ENCODE measurements at regions not wholly inside any gene's neighbourhood (a gene's known extent, or its start where the extent isn't known, plus 50 kb on each side); places are given as distances from the start of the nearest gene placed in this dataset.

DNA sequence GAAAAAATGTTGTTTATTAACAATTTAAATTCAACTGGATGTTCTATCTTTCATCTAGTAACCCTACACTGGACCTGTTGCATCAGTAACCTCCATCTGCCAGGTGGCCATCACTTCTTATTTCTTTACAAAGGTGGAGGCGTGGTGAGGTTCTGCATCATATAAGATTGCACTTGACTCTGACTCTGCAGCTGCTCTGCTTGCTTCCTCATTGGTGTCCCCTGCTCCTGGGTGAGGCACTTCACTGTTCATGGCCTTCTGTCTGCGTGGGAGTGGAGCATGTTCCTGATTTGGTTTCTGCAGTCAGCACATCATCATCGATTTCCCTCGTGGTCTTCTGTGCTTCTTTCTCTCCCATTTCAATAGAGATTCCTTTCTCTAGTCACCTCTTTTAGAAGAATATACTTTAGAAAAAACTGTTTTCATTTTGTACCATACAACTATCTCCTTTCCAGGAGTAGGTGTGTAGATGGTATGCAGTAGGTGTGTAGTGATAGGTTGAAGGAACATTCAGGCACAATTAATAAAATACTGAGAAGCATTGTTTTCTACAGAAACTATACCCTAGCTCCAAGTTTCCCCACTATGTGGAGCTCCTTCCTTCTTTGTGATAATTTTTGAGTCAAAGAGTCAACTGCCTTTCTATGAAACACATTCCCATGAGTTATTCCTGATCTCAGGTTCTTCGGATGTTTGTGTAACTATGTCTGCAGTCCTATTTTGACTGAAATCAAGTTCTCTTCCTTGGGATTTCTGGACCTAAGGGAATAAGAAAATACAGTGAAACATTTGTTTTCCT is 231.7 kb upstream of the CNTNAP2 start:
- ChIA-PET POLR2A (no interaction called here), CTCF (no interaction called here)
- TF ChIP-seq, protein P1, sequence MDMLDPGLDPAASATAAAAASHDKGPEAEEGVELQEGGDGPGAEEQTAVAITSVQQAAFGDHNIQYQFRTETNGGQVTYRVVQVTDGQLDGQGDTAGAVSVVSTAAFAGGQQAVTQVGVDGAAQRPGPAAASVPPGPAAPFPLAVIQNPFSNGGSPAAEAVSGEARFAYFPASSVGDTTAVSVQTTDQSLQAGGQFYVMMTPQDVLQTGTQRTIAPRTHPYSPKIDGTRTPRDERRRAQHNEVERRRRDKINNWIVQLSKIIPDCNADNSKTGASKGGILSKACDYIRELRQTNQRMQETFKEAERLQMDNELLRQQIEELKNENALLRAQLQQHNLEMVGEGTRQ (IDR thresholded peaks at IDR 0.05) = no peak
- TF ChIP-seq MYC (IDR thresholded peaks at IDR 0.05; ENCODE audit: borderline replicate concordance, low read length) (no peak), CHD4 (IDR thresholded peaks at IDR 0.05; ENCODE audit: borderline replicate concordance) (no peak), EHF (CRISPR knock-in tag; IDR thresholded peaks at IDR 0.05) (no peak), FOSB (CRISPR knock-in tag; IDR thresholded peaks at IDR 0.05) (no peak), SMC3 (IDR thresholded peaks at IDR 0.05) (no peak), HDAC2 (IDR thresholded peaks at IDR 0.05) (no peak)
- no peak for FAIRE-seq
- H3K9me3 ChIP-seq = 0 out of 3 replicates have a peak, but pooled peaks cover 3% of the 10 kb centered on the region
- no peak overlapping the region for H3K4me3 ChIP-seq
- no peak overlapping the region for H3K27ac ChIP-seq
- H3K4me2 ChIP-seq = no peak overlapping the region
- H3K4me1 ChIP-seq = no peaks in the 10 kb centered on the region
- DNase-seq (ENCODE audit: low read depth in 1 of 2, low spot score in 1 of 2) = no peak
- WGBS (ENCODE audit: missing lambda C conversion rate) = 0% methylated on average over 5 of the region's 5 CpGs
- no peak for ATAC-seq

DNA sequence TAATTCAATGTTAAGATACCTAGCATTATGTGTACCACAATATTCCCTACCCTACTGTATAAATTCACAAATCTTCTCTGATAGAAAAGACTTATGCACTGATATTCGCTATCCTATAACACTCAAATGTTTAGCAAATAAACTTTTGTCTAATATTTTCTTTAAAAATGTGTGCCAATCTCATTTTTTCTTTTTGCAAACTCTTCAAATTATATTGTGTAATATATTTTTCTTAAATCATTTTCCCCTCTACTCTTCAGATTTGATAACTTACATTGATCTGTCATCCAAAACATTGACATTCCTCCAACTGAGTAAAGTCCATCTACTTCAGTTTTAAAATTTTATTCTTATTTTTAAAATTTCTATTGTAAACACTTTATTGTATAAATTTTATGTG is 240.2 kb upstream of the CNTNAP2 start:
- WGBS (ENCODE audit: missing lambda C conversion rate) = 0% methylated on average over 1 of the region's 1 CpG

DNA sequence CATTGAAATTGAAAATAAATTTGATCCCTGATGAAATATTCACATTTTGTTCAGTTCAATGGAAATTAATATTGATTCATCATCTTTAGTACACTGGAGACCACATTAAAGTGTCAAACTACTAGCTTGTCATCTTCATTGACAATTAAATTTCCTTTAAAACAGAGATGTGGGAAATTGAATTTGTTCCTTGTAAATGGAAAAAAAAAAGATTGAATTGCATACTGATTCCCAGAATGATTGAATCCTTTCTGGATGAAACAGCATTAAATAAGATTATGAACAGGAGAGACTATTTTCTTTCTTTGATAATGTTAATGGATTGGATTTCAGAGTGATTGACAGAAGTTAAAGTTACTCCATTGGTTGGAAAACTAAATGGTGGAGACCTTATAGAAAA is 241.3 kb upstream of the CNTNAP2 start:
- DNase-seq (ENCODE audit: low read depth in 1 of 2, low spot score in 1 of 2) (no peak), FAIRE-seq (no peak), ATAC-seq (no peak)
- Histone ChIP-seq H3K4me1 (no peaks in the 10 kb centered on the region), H3K4me3 (no peak overlapping the region), H3K27ac (no peak overlapping the region), H3K9me3 (0 out of 3 replicates have a peak, but pooled peaks cover under 1% of the 10 kb centered on the region), H3K4me2 (no peak overlapping the region)
- TF ChIP-seq HDAC2 (IDR thresholded peaks at IDR 0.05) (no peak), BHLHE40 (IDR thresholded peaks at IDR 0.05; ENCODE audit: low read depth, low read length) (no peak), CHD4 (IDR thresholded peaks at IDR 0.05; ENCODE audit: borderline replicate concordance) (no peak), NPAS2 (CRISPR knock-in tag; IDR thresholded peaks at IDR 0.05; ENCODE audit: borderline replicate concordance) (no peak), HEYL (CRISPR knock-in tag; IDR thresholded peaks at IDR 0.05) (no peak), POLR2AphosphoS2 (conservative IDR thresholded peaks at IDR 0.05; ENCODE audit: low read length) (no peak), TP53 (CRISPR knock-in tag; IDR thresholded peaks at IDR 0.05) (no peak), KDM5A (IDR thresholded peaks at IDR 0.05) (no peak), PHF8 (IDR thresholded peaks at IDR 0.05; ENCODE audit: borderline replicate concordance, low read depth) (no peak)
- TF ChIP-seq, protein P2, sequence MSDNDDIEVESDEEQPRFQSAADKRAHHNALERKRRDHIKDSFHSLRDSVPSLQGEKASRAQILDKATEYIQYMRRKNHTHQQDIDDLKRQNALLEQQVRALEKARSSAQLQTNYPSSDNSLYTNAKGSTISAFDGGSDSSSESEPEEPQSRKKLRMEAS (IDR thresholded peaks at IDR 0.05) = no peak
- POLR2A ChIA-PET = no interaction called here
- CTCF ChIA-PET = no interaction called here

More for the DNA sequence above, 240.2 kb upstream of the CNTNAP2 start:
- FAIRE-seq = no peak
- H3K4me2 ChIP-seq = no peak overlapping the region
- H3K9me3 ChIP-seq = 0 out of 3 replicates have a peak, but pooled peaks cover 3% of the 10 kb centered on the region
- TF ChIP-seq FOSL2 (IDR thresholded peaks at IDR 0.05) (no peak), FOSL2 (CRISPR knock-in tag; IDR thresholded peaks at IDR 0.05) (no peak), BHLHE40 (IDR thresholded peaks at IDR 0.05; ENCODE audit: low read depth, low read length) (no peak), ZFP36 (IDR thresholded peaks at IDR 0.05; ENCODE audit: borderline replicate concordance, partially characterized antibody) (no peak), POLR2A (IDR thresholded peaks at IDR 0.05; ENCODE audit: low read length) (no peak), NPAS2 (CRISPR knock-in tag; IDR thresholded peaks at IDR 0.05; ENCODE audit: borderline replicate concordance) (no peak), RARB (CRISPR knock-in tag; IDR thresholded peaks at IDR 0.05) (no peak), ZSCAN20 (CRISPR knock-in tag; IDR thresholded peaks at IDR 0.05) (no peak)
- TF ChIP-seq, protein P3, sequence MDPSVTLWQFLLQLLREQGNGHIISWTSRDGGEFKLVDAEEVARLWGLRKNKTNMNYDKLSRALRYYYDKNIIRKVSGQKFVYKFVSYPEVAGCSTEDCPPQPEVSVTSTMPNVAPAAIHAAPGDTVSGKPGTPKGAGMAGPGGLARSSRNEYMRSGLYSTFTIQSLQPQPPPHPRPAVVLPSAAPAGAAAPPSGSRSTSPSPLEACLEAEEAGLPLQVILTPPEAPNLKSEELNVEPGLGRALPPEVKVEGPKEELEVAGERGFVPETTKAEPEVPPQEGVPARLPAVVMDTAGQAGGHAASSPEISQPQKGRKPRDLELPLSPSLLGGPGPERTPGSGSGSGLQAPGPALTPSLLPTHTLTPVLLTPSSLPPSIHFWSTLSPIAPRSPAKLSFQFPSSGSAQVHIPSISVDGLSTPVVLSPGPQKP (IDR thresholded peaks at IDR 0.05; ENCODE audit: low read depth, low read length) = no peak
- TF ChIP-seq, protein P4, sequence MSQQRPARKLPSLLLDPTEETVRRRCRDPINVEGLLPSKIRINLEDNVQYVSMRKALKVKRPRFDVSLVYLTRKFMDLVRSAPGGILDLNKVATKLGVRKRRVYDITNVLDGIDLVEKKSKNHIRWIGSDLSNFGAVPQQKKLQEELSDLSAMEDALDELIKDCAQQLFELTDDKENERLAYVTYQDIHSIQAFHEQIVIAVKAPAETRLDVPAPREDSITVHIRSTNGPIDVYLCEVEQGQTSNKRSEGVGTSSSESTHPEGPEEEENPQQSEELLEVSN (IDR thresholded peaks at IDR 0.05; ENCODE audit: borderline replicate concordance, low read depth) = no peak
- CTCF ChIA-PET = no interaction called here
- POLR2A ChIA-PET = no interaction called here
- no peak overlapping the region for H3K4me3 ChIP-seq
- ATAC-seq = no peak
- no peaks in the 10 kb centered on the region for H3K4me1 ChIP-seq
- no peak overlapping the region for H3K27ac ChIP-seq
- no peak for DNase-seq (ENCODE audit: low read depth in 1 of 2, low spot score in 1 of 2)

Data from A549 (cell line).